HCT116 (cell line): ENCODE measurements at regions not wholly inside any gene's neighbourhood (a gene's known extent, or its start where the extent isn't known, plus 50 kb on each side); places are given as distances from the start of the nearest gene placed in this dataset.

Source experiments
- ATAC-seq: fragments of 200-7000 bp; cut with Tn5 transposase; 2 replicates; pipeline ENCODE4 v1.9.1; 2020; ENCODE audit warnings: mild to moderate bottlenecking, moderate library complexity
- BruUV-seq: library from RNA; stranded (reverse); fragments of 400-500 nt; replicated peaks from 2 replicates; lab custom pipeline; 2021; lab: Mats Ljungman, UMichigan
- CTCF ChIA-PET: fragments of 300-600 bp; sonication (Branson Sonifier 250); formaldehyde crosslinking; loops from one replicate; lab custom pipeline; 2021; ENCODE audit warnings: antibody characterized with exemption; lab: Charles Lee
- POLR2A ChIA-PET: fragments of 300-600, 350-600 bp; sonication (Branson Sonifier 250); formaldehyde crosslinking; loops from one replicate; lab custom pipeline; 2021; ENCODE audit warnings: antibody characterized with exemption; lab: Charles Lee
- RAD21 ChIA-PET, 2 experiments: fragments of 300-600 bp; sonication (Branson Sonifier 250); formaldehyde crosslinking; loops; one replicate each; lab custom pipeline; 2023; ENCODE audit warnings: low total read pairs in 2 of 2; ENCODE audit not compliant: uncharacterized antibody in 2 of 2, unreplicated experiment in 2 of 2, low non-redundant PET in 1 of 2; lab: Charles Lee
- DNase-seq: peaks from one replicate; pipeline ENCODE4 v3.0.0-alpha.2; 2010; ENCODE audit warnings: low read depth, low spot score
- H2AFZ ChIP-seq: fragments of 200-600 bp; shearing (Covaris generic), sonication (generic); 2 replicates; pipeline ENCODE4 v1.6.1; 2017; ENCODE audit warnings: low read depth, mixed run types, mixed read lengths, antibody characterized with exemption, low read length; ENCODE audit not compliant: poor library complexity, severe bottlenecking
- H3K27ac ChIP-seq: 2 replicates; pipeline ENCODE4 v1.5.1; 2012; ENCODE audit warnings: low read depth, low read length
- H3K27me3 ChIP-seq: fragments of 200-600 bp; sonication (generic); 2 replicates; pipeline ENCODE4 v1.6.1; 2016; ENCODE audit warnings: mixed run types, low read length, mixed read lengths; ENCODE audit not compliant: insufficient read depth
- H3K36me3 ChIP-seq, 2 experiments: fragments of 200-500 bp in 1 of 2; fragments of 200-600 bp in 1 of 2; sonication (Bioruptor generic) in 1 of 2; sonication (generic) in 1 of 2; 2 replicates each; pipeline versions ENCODE4 v1.5.1 to v1.6.1; 2014 to 2016; ENCODE audit warnings: low read length in 2 of 2, inconsistent platforms in 1 of 2, mixed read lengths in 1 of 2, mixed run types in 1 of 2; ENCODE audit not compliant: insufficient read depth in 2 of 2, control insufficient read depth in 1 of 2
- H3K4me1 ChIP-seq, 2 experiments: fragments of 200-600 bp in 1 of 2; sonication (generic) in 1 of 2; 2 replicates each; pipeline versions ENCODE4 v1.5.1 to v1.6.1; 2012 to 2017; ENCODE audit warnings: low read length in 2 of 2, inconsistent platforms in 1 of 2, mild to moderate bottlenecking in 1 of 2, mixed read lengths in 1 of 2, mixed run types in 1 of 2, moderate library complexity in 1 of 2; ENCODE audit not compliant: insufficient read depth in 2 of 2, control insufficient read depth in 1 of 2
- H3K4me2 ChIP-seq: fragments of 200-600 bp; sonication (generic); 2 replicates; pipeline ENCODE4 v1.6.1; 2017; ENCODE audit warnings: mixed run types, low read length, mixed read lengths
- H3K4me3 ChIP-seq, 2 experiments: fragments of 200-600 bp in 1 of 2; sonication (generic) in 1 of 2; replicated peaks in 1 of 2; 2 replicates each; pipeline ENCODE4 v1.5.1; 2011 to 2016; ENCODE audit warnings: low read length in 2 of 2, control low read depth in 1 of 2, low read depth in 1 of 2, mild to moderate bottlenecking in 1 of 2, mixed read lengths in 1 of 2, mixed run types in 1 of 2
- H3K79me2 ChIP-seq: fragments of 200-600 bp; sonication (generic); 2 replicates; pipeline ENCODE4 v1.6.1; 2017; ENCODE audit warnings: mild to moderate bottlenecking, mixed run types, low read length, moderate library complexity, mixed read lengths; ENCODE audit not compliant: insufficient read depth
- H3K9ac ChIP-seq: fragments of 200-600 bp; sonication (generic); 2 replicates; pipeline ENCODE4 v1.6.1; 2016; ENCODE audit warnings: low read length, mixed read lengths
- H3K9me2 ChIP-seq: fragments of 200-600 bp; sonication (generic), shearing (Covaris generic); 2 replicates; pipeline ENCODE4 v1.6.1; 2017; ENCODE audit warnings: mixed run types, mild to moderate bottlenecking, moderate library complexity; ENCODE audit not compliant: insufficient read depth
- H3K9me3 ChIP-seq, 2 experiments: fragments of 200-500 bp in 1 of 2; fragments of 200-600 bp in 1 of 2; sonication (Bioruptor generic) in 1 of 2; sonication (generic) in 1 of 2; 2 replicates each; pipeline ENCODE4 v1.6.1; 2014 to 2017; ENCODE audit warnings: low read length in 2 of 2, mixed read lengths in 2 of 2, inconsistent platforms in 1 of 2, low read depth in 1 of 2, mild to moderate bottlenecking in 1 of 2, mixed run types in 1 of 2, moderate library complexity in 1 of 2; ENCODE audit not compliant: control insufficient read depth in 1 of 2, insufficient read depth in 1 of 2
- H4K20me1 ChIP-seq: fragments of 200-600 bp; sonication (generic), shearing (Covaris generic); 2 replicates; pipeline ENCODE4 v1.6.1; 2017; ENCODE audit warnings: mixed run types, mild to moderate bottlenecking, moderate library complexity; ENCODE audit not compliant: insufficient read depth
- CEBPB ChIP-seq: IDR thresholded peaks from 2 replicates; pipeline ENCODE4 v1.6.1; 2012; ENCODE audit warnings: low read depth
- EZH2 ChIP-seq: fragments of 200-600 bp; sonication (generic); IDR thresholded peaks from 2 replicates; pipeline ENCODE4 v1.6.1; 2017; ENCODE audit warnings: antibody characterized with exemption, mixed run types
- JUND ChIP-seq: IDR thresholded peaks from 2 replicates; pipeline ENCODE4 v1.6.1; 2012
- POLR2A ChIP-seq: IDR thresholded peaks from 2 replicates; pipeline ENCODE4 v1.7.0; 2011; ENCODE audit warnings: borderline replicate concordance; ENCODE audit not compliant: insufficient read depth, insufficient read length; ENCODE audit errors: extremely low read depth
- POLR2AphosphoS5 ChIP-seq: IDR thresholded peaks from 2 replicates; pipeline ENCODE4 v1.6.1; 2011; ENCODE audit warnings: mild to moderate bottlenecking, low read depth, low read length, moderate library complexity
- REST ChIP-seq: IDR thresholded peaks from 2 replicates; pipeline ENCODE4 v1.6.1; 2012; ENCODE audit warnings: low read depth
- TCF7L2 ChIP-seq: IDR thresholded peaks from 2 replicates; pipeline ENCODE4 v1.7.0; 2011; ENCODE audit warnings: borderline replicate concordance, inconsistent platforms; ENCODE audit not compliant: insufficient read depth, insufficient read length; ENCODE audit errors: extremely low read depth
- ZFX ChIP-seq: fragments of 450-650 bp; IDR thresholded peaks from 2 replicates; pipeline ENCODE4 v1.6.1; 2017
- intact Hi-C: fragments of 100-400 bp; cut with micrococcal nuclease; formaldehyde crosslinking; loops from 2 replicates; pipeline ENCODE4 v1.10.0; 2022
- TF ChIP-seq, protein P1 (sequence below): IDR thresholded peaks from 2 replicates; pipeline ENCODE4 v1.6.1; 2012
- TF ChIP-seq, protein P2 (sequence below): IDR thresholded peaks from 2 replicates; pipeline ENCODE4 v1.6.1; 2011; ENCODE audit warnings: mild to moderate bottlenecking, low read length, moderate library complexity; ENCODE audit not compliant: insufficient replicate concordance; ENCODE audit errors: extremely low read depth
- TF ChIP-seq, protein P3 (sequence below), 3 experiments: fragments of 200-600 bp in 1 of 3; sonication (generic) in 1 of 3; IDR thresholded peaks in 2 of 3; conservative IDR thresholded peaks in 1 of 3; 2 replicates each; pipeline ENCODE4 v1.5.1; 2012 to 2017; ENCODE audit warnings: low read depth in 2 of 3, low read length in 2 of 3, antibody characterized with exemption in 1 of 3, borderline replicate concordance in 1 of 3, control low read depth in 1 of 3, mild to moderate bottlenecking in 1 of 3, mixed read lengths in 1 of 3, mixed run types in 1 of 3, moderate library complexity in 1 of 3; ENCODE audit not compliant: insufficient read depth in 1 of 3

DNA sequence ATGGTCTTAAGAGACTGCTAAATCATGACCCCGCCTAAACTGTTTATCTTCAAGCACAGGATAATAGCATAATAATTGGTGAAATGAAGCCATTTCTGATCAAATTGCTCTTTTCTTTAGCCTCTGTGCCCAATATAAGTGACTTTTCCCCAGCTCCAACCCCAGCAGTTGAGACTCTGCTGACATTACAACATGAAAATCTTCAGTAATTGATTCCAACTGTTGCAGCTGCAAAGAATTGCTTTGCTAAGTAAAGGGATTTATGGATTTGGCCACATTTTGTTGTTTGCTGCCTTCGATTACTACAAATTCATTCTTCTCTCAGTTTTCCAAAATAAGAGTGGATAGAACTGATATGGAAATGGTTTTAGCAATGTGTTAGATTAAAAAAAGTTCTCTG is 576.7 kb upstream of the LRRC4C start:
- CTCF ChIA-PET = no interaction called here
- RAD21 ChIA-PET = no interaction called here
- POLR2A ChIA-PET = no interaction called here
- ATAC-seq (no peak), DNase-seq (no peak)
- H4K20me1 ChIP-seq = no peaks in the 10 kb centered on the region; the same call in 1 of the 2 replicates
- no peaks in the 10 kb centered on the region for H3K79me2 ChIP-seq
- TF ChIP-seq POLR2AphosphoS5 (no peak), ZFX (no peak), CEBPB (no peak), JUND (no peak), TCF7L2 (no peak), REST (no peak), EZH2 (no peak), POLR2A (no peak)
- TF ChIP-seq, protein P1, sequence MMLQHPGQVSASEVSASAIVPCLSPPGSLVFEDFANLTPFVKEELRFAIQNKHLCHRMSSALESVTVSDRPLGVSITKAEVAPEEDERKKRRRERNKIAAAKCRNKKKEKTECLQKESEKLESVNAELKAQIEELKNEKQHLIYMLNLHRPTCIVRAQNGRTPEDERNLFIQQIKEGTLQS = no peak
- TF ChIP-seq, protein P2, sequence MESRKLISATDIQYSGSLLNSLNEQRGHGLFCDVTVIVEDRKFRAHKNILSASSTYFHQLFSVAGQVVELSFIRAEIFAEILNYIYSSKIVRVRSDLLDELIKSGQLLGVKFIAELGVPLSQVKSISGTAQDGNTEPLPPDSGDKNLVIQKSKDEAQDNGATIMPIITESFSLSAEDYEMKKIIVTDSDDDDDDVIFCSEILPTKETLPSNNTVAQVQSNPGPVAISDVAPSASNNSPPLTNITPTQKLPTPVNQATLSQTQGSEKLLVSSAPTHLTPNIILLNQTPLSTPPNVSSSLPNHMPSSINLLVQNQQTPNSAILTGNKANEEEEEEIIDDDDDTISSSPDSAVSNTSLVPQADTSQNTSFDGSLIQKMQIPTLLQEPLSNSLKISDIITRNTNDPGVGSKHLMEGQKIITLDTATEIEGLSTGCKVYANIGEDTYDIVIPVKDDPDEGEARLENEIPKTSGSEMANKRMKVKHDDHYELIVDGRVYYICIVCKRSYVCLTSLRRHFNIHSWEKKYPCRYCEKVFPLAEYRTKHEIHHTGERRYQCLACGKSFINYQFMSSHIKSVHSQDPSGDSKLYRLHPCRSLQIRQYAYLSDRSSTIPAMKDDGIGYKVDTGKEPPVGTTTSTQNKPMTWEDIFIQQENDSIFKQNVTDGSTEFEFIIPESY = no peak
- TF ChIP-seq, protein P3, sequence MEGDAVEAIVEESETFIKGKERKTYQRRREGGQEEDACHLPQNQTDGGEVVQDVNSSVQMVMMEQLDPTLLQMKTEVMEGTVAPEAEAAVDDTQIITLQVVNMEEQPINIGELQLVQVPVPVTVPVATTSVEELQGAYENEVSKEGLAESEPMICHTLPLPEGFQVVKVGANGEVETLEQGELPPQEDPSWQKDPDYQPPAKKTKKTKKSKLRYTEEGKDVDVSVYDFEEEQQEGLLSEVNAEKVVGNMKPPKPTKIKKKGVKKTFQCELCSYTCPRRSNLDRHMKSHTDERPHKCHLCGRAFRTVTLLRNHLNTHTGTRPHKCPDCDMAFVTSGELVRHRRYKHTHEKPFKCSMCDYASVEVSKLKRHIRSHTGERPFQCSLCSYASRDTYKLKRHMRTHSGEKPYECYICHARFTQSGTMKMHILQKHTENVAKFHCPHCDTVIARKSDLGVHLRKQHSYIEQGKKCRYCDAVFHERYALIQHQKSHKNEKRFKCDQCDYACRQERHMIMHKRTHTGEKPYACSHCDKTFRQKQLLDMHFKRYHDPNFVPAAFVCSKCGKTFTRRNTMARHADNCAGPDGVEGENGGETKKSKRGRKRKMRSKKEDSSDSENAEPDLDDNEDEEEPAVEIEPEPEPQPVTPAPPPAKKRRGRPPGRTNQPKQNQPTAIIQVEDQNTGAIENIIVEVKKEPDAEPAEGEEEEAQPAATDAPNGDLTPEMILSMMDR (IDR thresholded peaks at IDR 0.05 in 2 of 3, conservative IDR thresholded peaks at IDR 0.05 in 1 of 3; ENCODE audit: borderline replicate concordance in 1 of 3, insufficient read depth in 1 of 3, low read depth in 2 of 3, low read length in 2 of 3) = no peak
- TF ChIP-seq, all 23 proteins: peak for 0
- intact Hi-C loops = no loop called here
- no peaks in the 10 kb centered on the region for H3K9me2 ChIP-seq
- no peak overlapping the region for H3K4me2 ChIP-seq
- H3K36me3 ChIP-seq = no peaks in the 10 kb centered on the region
- H3K9ac ChIP-seq = no peak overlapping the region
- H3K27ac ChIP-seq = no peak overlapping the region
- no peaks in the 10 kb centered on the region for H3K27me3 ChIP-seq
- no TSS peak for BruUV-seq
- H3K9me3 ChIP-seq = peaks cover 16 to 25% of the 10 kb centered on the region in 2 experiments; a peak in 3 of 4 replicates
- no peaks in the 10 kb centered on the region for H3K4me1 ChIP-seq
- no peak overlapping the region for H3K4me3 ChIP-seq
- no peak overlapping the region for H2AFZ ChIP-seq
